Thymus (tissue), 11 donors: ENCODE measurements at regions not wholly inside any gene's neighbourhood (a gene's known extent, or its start where the extent isn't known, plus 50 kb on each side); places are given as distances from the start of the nearest gene placed in this dataset.

ENCODE experiments used
- DNase-seq, 9 donors: peaks; one replicate each; pipeline ENCODE4 v3.0.0-alpha.2; 2013; ENCODE audit warnings: low spot score in 9 of 9, low read depth in 6 of 9, missing footprints in 1 of 9
- H3K27ac ChIP-seq, 2 donors: one replicate each; pipeline ENCODE4 v1.5.1; 2013; ENCODE audit warnings: control low read depth in 1 of 2, low read depth in 1 of 2, low read length in 1 of 2, mild to moderate bottlenecking in 1 of 2, moderate library complexity in 1 of 2
- H3K27me3 ChIP-seq, 2 donors: one replicate each; pipeline ENCODE4 v1.5.1; 2013; ENCODE audit warnings: low read length in 1 of 2; ENCODE audit not compliant: control insufficient read depth in 2 of 2, insufficient read depth in 1 of 2
- H3K36me3 ChIP-seq, 2 donors: one replicate each; pipeline ENCODE4 v1.5.1; 2013; ENCODE audit warnings: low read length in 1 of 2, mild to moderate bottlenecking in 1 of 2, moderate library complexity in 1 of 2; ENCODE audit not compliant: control insufficient read depth in 2 of 2, insufficient read depth in 2 of 2
- H3K4me1 ChIP-seq, 2 donors: one replicate each; pipeline ENCODE4 v1.5.1; 2013; ENCODE audit warnings: low read length in 2 of 2; ENCODE audit not compliant: control insufficient read depth in 2 of 2, insufficient read depth in 2 of 2
- H3K4me3 ChIP-seq, 2 donors: one replicate each; pipeline ENCODE4 v1.5.1; 2013; ENCODE audit warnings: low read length in 2 of 2, control low read depth in 1 of 2, mild to moderate bottlenecking in 1 of 2
- H3K9me3 ChIP-seq, 2 donors: one replicate each; pipeline ENCODE4 v1.5.1; 2013; ENCODE audit warnings: low read length in 1 of 2, mild to moderate bottlenecking in 1 of 2; ENCODE audit not compliant: control insufficient read depth in 2 of 2, insufficient read depth in 1 of 2
- WGBS: extraction: QIAGEN DNeasy Blood & Tissue Kit; methylation state at CpG from one replicate; pipeline ENCODE4 v1.1.7; 2013; 5-methylcytosine and 5-hydroxymethylcytosine counted together
- donor health status: healthy.

DNA sequence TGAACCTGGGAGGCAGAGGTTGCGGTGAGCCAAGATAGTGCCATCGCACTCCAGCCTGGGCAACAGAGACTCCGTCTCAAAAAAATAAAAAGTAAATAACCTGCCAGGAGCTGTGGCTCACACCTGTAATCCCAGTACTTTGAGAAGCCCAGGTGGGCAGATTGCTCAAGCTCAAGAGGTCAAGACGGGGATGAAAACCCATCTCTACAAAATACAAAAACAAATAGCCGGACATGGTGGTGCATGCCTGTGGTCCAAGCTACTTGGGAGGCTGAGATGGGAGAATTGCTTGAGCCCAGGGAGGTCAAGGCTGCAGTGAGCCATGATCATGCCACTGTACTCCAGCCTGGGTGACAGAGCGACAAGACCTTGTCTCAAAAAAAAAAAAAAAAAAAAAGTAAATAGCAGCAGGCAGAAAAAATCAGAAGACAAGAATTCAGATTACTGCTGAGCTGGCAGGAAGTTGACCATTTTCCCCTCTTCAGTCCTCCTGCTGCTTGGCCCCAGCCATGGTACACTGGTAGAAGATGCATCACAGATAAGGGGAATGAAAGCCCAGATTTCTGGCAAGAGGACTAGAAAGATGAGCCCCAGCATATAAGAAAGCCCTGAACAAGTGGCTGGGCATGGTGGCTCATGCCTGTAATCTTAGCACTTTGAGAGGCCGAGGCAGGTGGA, 97.6 kb downstream of the TOMM20 start:
- Histone ChIP-seq H3K4me1 (no peaks in the 10 kb centered on the region), H3K27ac (no peak overlapping the region), H3K9me3 (peaks cover 0 to 21% of the 10 kb centered on the region in 2 donors), H3K27me3 (no peaks in the 10 kb centered on the region), H3K4me3 (no peak overlapping the region), H3K36me3 (no peaks in the 10 kb centered on the region)
- DNase-seq: no peak
- 98% methylated on average over 7 of the region's 7 CpGs for WGBS

DNA sequence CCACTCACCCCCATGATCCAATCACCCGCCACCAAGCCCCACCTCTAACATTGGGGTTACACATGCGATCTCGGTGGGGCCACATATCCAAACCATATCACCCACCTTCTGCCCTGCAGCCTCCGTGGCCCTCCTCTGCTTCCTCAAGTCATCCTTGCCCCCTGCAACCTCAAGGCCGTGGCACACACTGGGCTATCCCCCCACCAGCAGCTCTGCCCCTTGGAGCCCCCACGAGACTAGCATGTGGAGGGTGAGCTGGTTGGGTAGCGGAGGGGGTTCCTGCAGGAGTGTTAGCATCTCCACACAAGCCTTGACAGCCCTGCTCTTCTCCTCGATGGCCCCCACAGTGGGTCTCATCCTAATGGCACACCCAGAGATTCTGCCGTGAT, 100.8 kb downstream of the TOMM20 start:
- H3K27ac ChIP-seq: no peak overlapping the region
- H3K4me1 ChIP-seq: peaks cover 0 to 9% of the 10 kb centered on the region in 2 donors
- peaks cover 0 to 21% of the 10 kb centered on the region in 2 donors for H3K9me3 ChIP-seq
- H3K27me3 ChIP-seq: no peaks in the 10 kb centered on the region
- 96% methylated on average over 9 of the region's 9 CpGs for WGBS
- no peak for DNase-seq
- no peak overlapping the region for H3K4me3 ChIP-seq
- H3K36me3 ChIP-seq: no peaks in the 10 kb centered on the region

DNA sequence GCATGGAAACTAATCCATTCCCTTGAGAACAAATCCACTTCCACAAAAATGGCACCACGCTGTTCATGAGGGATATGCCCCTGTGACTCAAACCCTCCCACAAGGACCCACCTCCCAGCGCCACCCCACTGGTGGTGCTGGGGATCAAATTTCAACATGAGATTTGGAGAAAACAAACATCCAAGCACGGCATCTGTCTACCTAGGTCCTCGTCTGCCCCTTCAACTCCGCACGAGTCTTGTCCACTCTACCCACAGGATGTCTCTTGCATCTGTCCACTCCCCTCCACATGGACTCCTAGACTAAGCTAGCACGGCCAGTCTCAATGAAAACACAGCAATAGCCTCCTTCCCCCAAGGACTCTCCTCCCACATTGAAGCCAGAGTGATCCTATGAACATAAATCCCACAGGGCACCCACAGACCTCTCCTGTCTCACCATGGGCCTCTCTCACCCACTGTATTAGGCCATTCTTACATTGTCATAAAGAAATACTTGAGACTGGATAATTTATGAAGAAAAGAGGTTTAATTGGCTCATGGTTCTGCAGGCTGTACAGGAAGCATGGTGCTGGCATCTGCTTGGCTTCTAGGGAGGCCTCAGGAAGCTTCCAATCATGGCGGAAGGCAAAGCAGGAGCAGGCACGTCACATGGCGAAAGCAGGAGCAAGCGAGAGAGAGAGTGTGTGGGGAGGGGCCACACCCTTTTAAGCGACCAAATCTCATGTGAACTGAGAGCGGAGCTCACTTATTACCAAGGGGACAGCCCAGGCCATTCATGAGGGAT, 101.4 kb downstream of the TOMM20 start:
- H3K9me3 ChIP-seq: peaks cover 0 to 21% of the 10 kb centered on the region in 2 donors
- WGBS: 97% methylated on average over 13 of the region's 13 CpGs
- no peaks in the 10 kb centered on the region for H3K36me3 ChIP-seq
- peaks cover 0 to 15% of the 10 kb centered on the region in 2 donors for H3K4me1 ChIP-seq
- no peak overlapping the region for H3K27ac ChIP-seq
- H3K4me3 ChIP-seq: no peak overlapping the region
- H3K27me3 ChIP-seq: no peaks in the 10 kb centered on the region
- no peak for DNase-seq

- no peak for DNase-seq
- WGBS: 98% methylated on average over 5 of the region's 5 CpGs
- no peaks in the 10 kb centered on the region for H3K27me3 ChIP-seq
- H3K4me1 ChIP-seq: peaks cover 0 to 28% of the 10 kb centered on the region in 2 donors
- H3K4me3 ChIP-seq: no peak overlapping the region
- no peak overlapping the region for H3K27ac ChIP-seq
- H3K36me3 ChIP-seq: no peaks in the 10 kb centered on the region
- H3K9me3 ChIP-seq: peaks cover 0 to 21% of the 10 kb centered on the region in 2 donors
These were observed 103.1 kb downstream of the TOMM20 start for GRCh38 chr1:235025422-235025984.

DNA sequence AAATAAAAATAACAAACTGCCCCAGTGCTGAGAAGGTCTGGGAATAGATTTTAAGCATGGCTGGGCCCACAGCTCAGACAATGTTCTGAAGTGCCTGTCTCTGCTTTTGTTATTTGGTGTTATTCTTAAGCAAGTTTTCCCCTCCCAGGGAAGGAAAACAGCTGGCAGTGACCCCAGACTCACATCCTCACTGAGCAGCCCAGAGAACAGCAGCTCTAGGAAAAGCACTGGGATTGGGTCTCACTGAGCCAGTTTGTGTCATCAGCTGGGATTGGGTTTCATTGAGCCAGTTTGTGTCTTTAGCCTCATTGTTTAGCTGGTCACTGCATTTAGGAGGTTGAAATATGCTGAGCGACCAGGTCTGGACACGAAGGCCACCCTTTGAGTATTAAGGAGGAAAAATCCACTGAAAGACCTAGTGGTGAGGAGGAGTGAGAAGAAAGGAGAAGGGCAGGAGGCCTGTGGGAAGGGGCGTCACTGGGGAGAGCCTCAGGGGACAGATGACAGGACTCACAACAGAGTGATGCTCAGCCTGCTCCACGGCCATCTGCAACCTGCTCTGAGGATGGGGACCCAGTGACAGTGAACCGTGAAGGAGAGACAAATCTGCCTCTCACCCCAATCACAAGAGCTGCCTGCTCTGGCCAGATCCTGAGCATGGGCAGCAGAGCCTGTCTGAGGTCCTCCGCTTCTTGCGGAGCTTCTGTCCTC, 103.8 kb downstream of the TOMM20 start:
- peaks cover 0 to 17% of the 10 kb centered on the region in 2 donors for H3K9me3 ChIP-seq
- no peak overlapping the region for H3K27ac ChIP-seq
- DNase-seq: no peak
- whole genome bisulfite sequencing: 97% methylated on average over 7 of the region's 7 CpGs
- H3K27me3 ChIP-seq: no peaks in the 10 kb centered on the region
- H3K36me3 ChIP-seq: no peaks in the 10 kb centered on the region
- H3K4me1 ChIP-seq: peaks cover 0 to 28% of the 10 kb centered on the region in 2 donors
- H3K4me3 ChIP-seq: no peak overlapping the region

DNA sequence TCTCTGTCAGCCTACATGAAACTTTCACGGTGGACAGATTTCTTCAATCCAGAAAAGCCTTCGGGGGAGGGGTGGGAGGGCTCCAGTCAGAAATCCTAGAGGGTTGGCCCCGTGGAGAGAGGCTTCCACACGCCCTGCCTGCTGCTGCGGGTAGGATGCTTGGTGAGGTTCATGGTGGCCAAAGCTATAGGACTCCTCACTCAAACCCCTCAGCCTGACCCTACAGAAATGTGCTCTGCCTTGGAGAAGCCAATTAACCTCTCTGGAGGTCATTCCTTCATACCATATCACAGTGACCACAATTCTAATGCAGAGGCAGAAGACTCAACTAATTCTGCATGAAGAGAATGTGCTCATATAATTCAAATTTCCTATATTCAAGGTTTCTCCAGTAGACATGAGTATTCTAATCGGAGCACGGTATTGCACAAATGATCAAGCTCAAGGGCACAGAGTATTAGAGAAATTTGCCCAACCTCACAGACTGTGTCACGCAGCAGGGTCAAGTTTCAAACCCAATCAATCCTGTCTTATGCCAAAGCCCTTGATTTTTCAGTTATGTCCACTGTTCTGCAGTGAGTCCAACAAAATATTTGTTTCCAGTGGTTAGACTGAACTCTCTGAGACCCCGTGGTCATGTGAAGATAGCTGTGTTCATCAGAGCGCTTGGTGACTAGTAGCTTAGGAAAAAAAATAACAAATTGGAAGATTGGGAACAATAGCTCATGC, 104.8 kb downstream of the TOMM20 start:
- 85% methylated on average over 10 of the region's 10 CpGs for WGBS
- no peaks in the 10 kb centered on the region for H3K36me3 ChIP-seq
- H3K4me3 ChIP-seq: no peak overlapping the region
- no peaks in the 10 kb centered on the region for H3K27me3 ChIP-seq
- DNase-seq: no peak
- H3K4me1 ChIP-seq: peaks cover 0 to 33% of the 10 kb centered on the region in 2 donors
- peaks cover 0 to 17% of the 10 kb centered on the region in 2 donors for H3K9me3 ChIP-seq
- H3K27ac ChIP-seq: no peak overlapping the region

DNA sequence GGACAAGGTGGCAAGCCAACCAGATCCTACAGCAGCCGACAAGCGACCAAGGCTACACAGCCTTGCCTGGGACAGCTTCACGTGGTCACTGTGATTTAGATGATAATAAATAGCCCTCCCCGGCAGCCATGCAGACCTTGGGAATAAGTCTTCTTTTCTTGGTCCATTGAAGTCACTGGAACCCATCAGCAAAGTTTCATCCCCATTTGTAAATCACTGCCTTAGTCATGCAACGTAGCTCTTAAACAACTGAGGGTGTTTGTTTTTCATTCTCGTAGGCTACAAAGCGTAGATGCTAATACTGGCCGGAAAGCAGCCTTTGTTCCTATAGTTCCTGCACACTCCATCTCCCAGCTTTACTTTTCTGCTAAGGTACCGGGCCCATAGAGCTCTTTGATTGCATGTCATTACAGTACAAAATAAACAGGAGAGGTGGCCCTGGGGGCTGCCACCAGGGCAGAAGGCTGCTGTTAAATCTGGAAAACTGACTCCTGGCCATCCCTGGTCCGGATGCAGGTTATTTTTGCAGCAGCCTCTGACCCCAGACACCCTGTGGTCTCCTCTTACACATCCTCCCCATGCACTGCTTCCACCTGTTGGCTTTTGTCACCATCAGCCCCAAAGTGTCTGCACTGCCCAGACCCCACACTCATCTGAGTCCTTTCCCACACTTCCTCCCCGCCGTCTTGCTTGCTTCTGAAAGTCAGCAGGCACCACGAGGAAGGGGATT, 105.5 kb downstream of the TOMM20 start:
- Histone ChIP-seq H3K27me3 (no peaks in the 10 kb centered on the region), H3K9me3 (peaks cover 1 to 21% of the 10 kb centered on the region in 2 donors), H3K36me3 (no peaks in the 10 kb centered on the region), H3K27ac (peak overlapping the region in 1 of 2 donors; percentile 77), H3K4me1 (peaks cover 0 to 34% of the 10 kb centered on the region in 2 donors), H3K4me3 (no peak overlapping the region)
- WGBS: 77% methylated on average over 13 of the region's 13 CpGs
- DNase-seq: no peak

- Histone ChIP-seq H3K36me3 (no peaks in the 10 kb centered on the region), H3K4me3 (no peak overlapping the region), H3K9me3 (peaks cover 1 to 16% of the 10 kb centered on the region in 2 donors), H3K27ac (peak overlapping the region; percentile 46 to 77), H3K27me3 (no peaks in the 10 kb centered on the region), H3K4me1 (peaks cover 0 to 39% of the 10 kb centered on the region in 2 donors)
- no peak for DNase-seq
- 40% methylated on average over 12 of the region's 12 CpGs for WGBS
These were observed 106.2 kb downstream of the TOMM20 start for GRCh38 chr1:235022341-235022980.
